ENCODE measurements at regions not wholly inside any gene's neighbourhood (a gene's known extent, or its start where the extent isn't known, plus 50 kb on each side); places are given as distances from the start of the nearest gene placed in this dataset.

GRCh38 chr11:92738276-92738675 is 231.2 kb upstream of the MTNR1B start:
- no peak for TF ChIP-seq CTCF (IDR thresholded peaks at IDR 0.05)
- TF ChIP-seq POLR2A (IDR thresholded peaks at IDR 0.05) = no peak
